Type B pancreatic cell (in vitro differentiated cells): ENCODE measurements at regions not wholly inside any gene's neighbourhood (a gene's known extent, or its start where the extent isn't known, plus 50 kb on each side); places are given as distances from the start of the nearest gene placed in this dataset.

Experiments
- DNase-seq: peaks from one replicate; pipeline ENCODE4 v3.0.0; 2021; ENCODE audit warnings: mixed read lengths; ENCODE audit not compliant: unreplicated experiment; ENCODE audit errors: extremely low spot score
- H3K27ac Mint-ChIP-seq: 2 replicates; pipeline ENCODE4 v1.8.0; 2021; ENCODE audit warnings: mild to moderate bottlenecking, mixed read lengths
- H3K27me3 Mint-ChIP-seq: 2 replicates; pipeline ENCODE4 v1.8.0; 2021; ENCODE audit warnings: mixed read lengths
- H3K36me3 Mint-ChIP-seq: 2 replicates; pipeline ENCODE4 v1.8.0; 2021; ENCODE audit warnings: mixed read lengths
- H3K4me1 Mint-ChIP-seq: one replicate; pipeline ENCODE4 v1.8.0; 2021; ENCODE audit warnings: mixed read lengths; ENCODE audit not compliant: unreplicated experiment
- H3K4me3 Mint-ChIP-seq: 2 replicates; pipeline ENCODE4 v1.8.0; 2021; ENCODE audit warnings: mild to moderate bottlenecking, mixed read lengths
- H3K9me3 Mint-ChIP-seq: 2 replicates; pipeline ENCODE4 v1.8.0; 2021; ENCODE audit warnings: mixed read lengths
- CTCF ChIP-seq: fragments of 200-600 bp; sonication (generic); conservative IDR thresholded peaks from 2 replicates; pipeline ENCODE4 v1.5.0; 2021; ENCODE audit warnings: antibody characterized with exemption, mild to moderate bottlenecking

- H3K4me3 Mint-ChIP-seq: no peak overlapping the region
- no peak for DNase-seq
- H3K36me3 Mint-ChIP-seq: no peaks in the 10 kb centered on the region
- no peak for TF ChIP-seq CTCF
- peaks cover 3% of the 10 kb centered on the region for H3K27me3 Mint-ChIP-seq
- H3K27ac Mint-ChIP-seq: no peak overlapping the region
- H3K4me1 Mint-ChIP-seq: no peaks in the 10 kb centered on the region
- H3K9me3 Mint-ChIP-seq: no peaks in the 10 kb centered on the region
These were observed 101.3 kb downstream of the TYW3 start for GRCh38 chr1:74834261-74834660.

GRCh38 chr1:74835051-74835450, 102.1 kb downstream of the TYW3 start:
- DNase-seq: no peak
- Mint-ChIP-seq H3K9me3 (no peaks in the 10 kb centered on the region), H3K27me3 (peaks cover 3% of the 10 kb centered on the region), H3K27ac (no peak overlapping the region), H3K4me1 (no peaks in the 10 kb centered on the region), H3K36me3 (no peaks in the 10 kb centered on the region), H3K4me3 (no peak overlapping the region)
- TF ChIP-seq CTCF: no peak

- no peaks in the 10 kb centered on the region for H3K4me1 Mint-ChIP-seq
- no peak for DNase-seq
- H3K36me3 Mint-ChIP-seq: no peaks in the 10 kb centered on the region
- H3K4me3 Mint-ChIP-seq: no peak overlapping the region
- H3K9me3 Mint-ChIP-seq: no peaks in the 10 kb centered on the region
- no peak overlapping the region for H3K27ac Mint-ChIP-seq
- H3K27me3 Mint-ChIP-seq: no peaks in the 10 kb centered on the region
- no peak for TF ChIP-seq CTCF
These were observed 109.8 kb downstream of the TYW3 start for GRCh38 chr1:74842726-74843125.

GRCh38 chr1:74847715-74848114, 114.8 kb downstream of the TYW3 start:
- no peak overlapping the region for H3K4me3 Mint-ChIP-seq
- H3K27me3 Mint-ChIP-seq: no peaks in the 10 kb centered on the region
- H3K27ac Mint-ChIP-seq: no peak overlapping the region
- H3K36me3 Mint-ChIP-seq: no peaks in the 10 kb centered on the region
- no peaks in the 10 kb centered on the region for H3K9me3 Mint-ChIP-seq
- no peak for TF ChIP-seq CTCF
- no peak for DNase-seq
- no peaks in the 10 kb centered on the region for H3K4me1 Mint-ChIP-seq

- H3K4me3 Mint-ChIP-seq: no peak overlapping the region
- TF ChIP-seq CTCF: no peak
- H3K27me3 Mint-ChIP-seq: no peaks in the 10 kb centered on the region
- H3K4me1 Mint-ChIP-seq: no peaks in the 10 kb centered on the region
- H3K27ac Mint-ChIP-seq: no peak overlapping the region
- H3K9me3 Mint-ChIP-seq: no peaks in the 10 kb centered on the region
- DNase-seq: no peak
- no peaks in the 10 kb centered on the region for H3K36me3 Mint-ChIP-seq
These were observed 120.8 kb downstream of the TYW3 start for GRCh38 chr1:74853756-74854155.

- Mint-ChIP-seq H3K27me3 (no peaks in the 10 kb centered on the region), H3K4me3 (no peak overlapping the region), H3K4me1 (no peaks in the 10 kb centered on the region), H3K36me3 (no peaks in the 10 kb centered on the region), H3K27ac (no peak overlapping the region), H3K9me3 (no peaks in the 10 kb centered on the region)
- TF ChIP-seq CTCF: no peak
- DNase-seq: no peak
These were observed 123.2 kb downstream of the TYW3 start for GRCh38 chr1:74856174-74856573.
